CD4-positive, alpha-beta T cell (primary cell): ENCODE measurements at regions not wholly inside any gene's neighbourhood (a gene's known extent, or its start where the extent isn't known, plus 50 kb on each side); places are given as distances from the start of the nearest gene placed in this dataset.

Experiments
- ATAC-seq: fragments of 200-7000 bp; cut with Tn5 transposase; one replicate; pipeline ENCODE4 v1.10.0; 2022; ENCODE audit warnings: mild to moderate bottlenecking; ENCODE audit not compliant: poor library complexity
- CTCF ChIA-PET: fragments of 350-600 bp; sonication (Branson Sonifier 250); formaldehyde crosslinking; loops from one replicate; lab custom pipeline; 2021; ENCODE audit warnings: antibody characterized with exemption, inconsistent platforms; lab: Charles Lee
- POLR2A ChIA-PET: fragments of 350-600 bp; sonication (Branson Sonifier 250); formaldehyde crosslinking; loops from one replicate; lab custom pipeline; 2021; ENCODE audit warnings: antibody characterized with exemption, inconsistent platforms; lab: Charles Lee
- DNase-seq, 14 experiments: peaks; one replicate each; pipeline ENCODE4 v3.0.0-alpha.2; 2013 to 2020; ENCODE audit warnings: mixed read lengths in 2 of 14
- H3K27ac ChIP-seq, 2 donors: one replicate each; pipeline versions ENCODE4 v1.5.1 to v1.7.0; 2013; ENCODE audit warnings: low read length in 2 of 2, low read depth in 1 of 2, mild to moderate bottlenecking in 1 of 2
- H3K27me3 ChIP-seq, 2 experiments: 1 replicate in 1 of 2; 2 replicates in 1 of 2; pipeline versions ENCODE4 v1.6.1 to v1.7.0; 2013; ENCODE audit warnings: low read length in 2 of 2, control low read depth in 1 of 2, mild to moderate bottlenecking in 1 of 2, moderate library complexity in 1 of 2; ENCODE audit not compliant: insufficient read depth in 2 of 2, control insufficient read depth in 1 of 2
- H3K36me3 ChIP-seq: one replicate; pipeline ENCODE4 v1.6.1; 2013; ENCODE audit warnings: low read length, control low read depth; ENCODE audit not compliant: insufficient read depth
- H3K4me1 ChIP-seq: one replicate; pipeline ENCODE4 v1.6.1; 2013; ENCODE audit warnings: low read length, control low read depth; ENCODE audit not compliant: insufficient read depth
- H3K4me3 ChIP-seq: one replicate; pipeline ENCODE4 v1.5.1; 2013; ENCODE audit warnings: mild to moderate bottlenecking, low read length, moderate library complexity
- H3K9me3 ChIP-seq, 2 experiments: 1 replicate in 1 of 2; 2 replicates in 1 of 2; pipeline versions ENCODE4 v1.6.1 to v1.7.0; 2013; ENCODE audit warnings: low read length in 2 of 2, mild to moderate bottlenecking in 2 of 2, control low read depth in 1 of 2, moderate library complexity in 1 of 2; ENCODE audit not compliant: control insufficient read depth in 1 of 2, insufficient read depth in 1 of 2
- H3K27ac Mint-ChIP-seq: one replicate; pipeline ENCODE4 v1.8.0; 2020; ENCODE audit warnings: mixed read lengths
- H3K27me3 Mint-ChIP-seq: one replicate; pipeline ENCODE4 v1.8.0; 2021; ENCODE audit warnings: mixed read lengths
- H3K36me3 Mint-ChIP-seq: one replicate; pipeline ENCODE4 v1.8.0; 2021; ENCODE audit warnings: low read depth, mixed read lengths
- H3K4me1 Mint-ChIP-seq: one replicate; pipeline ENCODE4 v1.8.0; 2021; ENCODE audit warnings: low read depth, mixed read lengths
- H3K4me3 Mint-ChIP-seq: one replicate; pipeline ENCODE4 v1.8.0; 2020; ENCODE audit warnings: mild to moderate bottlenecking, mixed read lengths
- H3K9me3 Mint-ChIP-seq: one replicate; pipeline ENCODE4 v1.8.0; 2020; ENCODE audit warnings: mixed read lengths
- intact Hi-C, 2 experiments: fragments of 100-400 bp; cut with DNase I in 1 of 2; cut with micrococcal nuclease in 1 of 2; formaldehyde crosslinking; loops; one replicate each; pipeline versions ENCODE4 v1.15.1 to v1.9.0; 2023 to 2025; cut with DNase I, micrococcal nuclease
- TF ChIP-seq, protein P1 (sequence below): fragments of 200-600 bp; IDR thresholded peaks from one replicate; pipeline ENCODE4 v1.8.0; 2022; ENCODE audit warnings: antibody characterized with exemption, mild to moderate bottlenecking

DNA sequence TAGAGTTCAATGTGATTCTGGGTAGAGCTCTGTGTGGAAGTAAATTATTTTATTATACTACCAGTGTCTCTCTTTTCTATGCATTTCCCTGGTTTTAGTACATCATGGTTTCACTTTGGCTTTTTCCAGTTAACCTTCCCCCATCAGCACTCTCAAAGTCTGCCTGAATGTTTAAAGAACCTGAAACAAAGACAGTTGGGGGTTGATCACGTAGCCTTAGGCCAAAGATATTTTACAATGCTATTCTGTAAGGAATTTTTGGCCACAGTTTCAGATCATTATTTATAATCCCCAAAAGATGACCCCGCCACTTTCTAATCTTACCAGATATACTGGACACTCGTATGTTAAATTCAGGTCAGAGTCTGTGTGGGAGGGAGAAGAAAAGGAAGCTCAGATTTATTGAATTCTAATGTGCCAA is 156.3 kb upstream of the TMC3 start:
- Histone ChIP-seq H3K27ac (no peak overlapping the region), H3K9me3 (no peaks in the 10 kb centered on the region), H3K4me3 (no peak overlapping the region), H3K4me1 (no peaks in the 10 kb centered on the region), H3K36me3 (no peaks in the 10 kb centered on the region), H3K27me3 (peaks cover 0 to 3% of the 10 kb centered on the region in 2 experiments)
- Mint-ChIP-seq H3K4me3 (no peak overlapping the region), H3K4me1 (no peaks in the 10 kb centered on the region), H3K27ac (no peak overlapping the region), H3K9me3 (no peaks in the 10 kb centered on the region), H3K27me3 (peaks cover 9% of the 10 kb centered on the region), H3K36me3 (no peaks in the 10 kb centered on the region)
- DNase-seq: no peak
- intact Hi-C loops: no loop called here
- ATAC-seq: no peak
- CTCF ChIA-PET: no interaction called here
- POLR2A ChIA-PET: no interaction called here
- TF ChIP-seq, protein P1, sequence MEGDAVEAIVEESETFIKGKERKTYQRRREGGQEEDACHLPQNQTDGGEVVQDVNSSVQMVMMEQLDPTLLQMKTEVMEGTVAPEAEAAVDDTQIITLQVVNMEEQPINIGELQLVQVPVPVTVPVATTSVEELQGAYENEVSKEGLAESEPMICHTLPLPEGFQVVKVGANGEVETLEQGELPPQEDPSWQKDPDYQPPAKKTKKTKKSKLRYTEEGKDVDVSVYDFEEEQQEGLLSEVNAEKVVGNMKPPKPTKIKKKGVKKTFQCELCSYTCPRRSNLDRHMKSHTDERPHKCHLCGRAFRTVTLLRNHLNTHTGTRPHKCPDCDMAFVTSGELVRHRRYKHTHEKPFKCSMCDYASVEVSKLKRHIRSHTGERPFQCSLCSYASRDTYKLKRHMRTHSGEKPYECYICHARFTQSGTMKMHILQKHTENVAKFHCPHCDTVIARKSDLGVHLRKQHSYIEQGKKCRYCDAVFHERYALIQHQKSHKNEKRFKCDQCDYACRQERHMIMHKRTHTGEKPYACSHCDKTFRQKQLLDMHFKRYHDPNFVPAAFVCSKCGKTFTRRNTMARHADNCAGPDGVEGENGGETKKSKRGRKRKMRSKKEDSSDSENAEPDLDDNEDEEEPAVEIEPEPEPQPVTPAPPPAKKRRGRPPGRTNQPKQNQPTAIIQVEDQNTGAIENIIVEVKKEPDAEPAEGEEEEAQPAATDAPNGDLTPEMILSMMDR: no peak

DNA sequence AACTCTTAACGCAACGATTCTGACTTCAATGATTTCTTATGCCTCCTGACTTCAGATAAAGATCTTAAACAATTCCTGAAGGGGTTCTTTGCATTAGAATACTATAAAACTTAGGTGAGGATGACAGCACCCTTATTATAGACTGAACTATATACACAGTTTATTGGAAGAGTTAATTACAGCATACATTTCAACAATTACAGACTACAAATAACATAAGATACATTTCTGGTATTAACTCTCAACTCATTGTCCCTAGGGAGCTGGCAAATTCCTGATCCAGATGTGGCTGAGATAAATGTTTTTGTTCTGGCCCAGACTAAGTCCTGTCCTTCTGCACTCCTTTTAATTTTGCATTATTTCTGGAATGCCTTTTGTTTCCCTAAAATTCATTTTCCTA is 155.5 kb upstream of the TMC3 start:
- no peaks in the 10 kb centered on the region for H3K4me1 ChIP-seq
- no peak overlapping the region for H3K27ac ChIP-seq
- H3K4me1 Mint-ChIP-seq: no peaks in the 10 kb centered on the region
- peaks cover 9% of the 10 kb centered on the region for H3K27me3 Mint-ChIP-seq
- ATAC-seq: no peak
- DNase-seq: no peak
- no peaks in the 10 kb centered on the region for H3K36me3 ChIP-seq
- intact Hi-C loops: no loop called here
- no peak overlapping the region for H3K4me3 Mint-ChIP-seq
- H3K4me3 ChIP-seq: no peak overlapping the region
- H3K36me3 Mint-ChIP-seq: no peaks in the 10 kb centered on the region
- H3K27me3 ChIP-seq: peaks cover 0 to 3% of the 10 kb centered on the region in 2 experiments
- no peaks in the 10 kb centered on the region for H3K9me3 ChIP-seq
- TF ChIP-seq, protein P1: no peak
- ChIA-PET CTCF (no interaction called here), POLR2A (no interaction called here)
- no peaks in the 10 kb centered on the region for H3K9me3 Mint-ChIP-seq
- no peak overlapping the region for H3K27ac Mint-ChIP-seq

DNA sequence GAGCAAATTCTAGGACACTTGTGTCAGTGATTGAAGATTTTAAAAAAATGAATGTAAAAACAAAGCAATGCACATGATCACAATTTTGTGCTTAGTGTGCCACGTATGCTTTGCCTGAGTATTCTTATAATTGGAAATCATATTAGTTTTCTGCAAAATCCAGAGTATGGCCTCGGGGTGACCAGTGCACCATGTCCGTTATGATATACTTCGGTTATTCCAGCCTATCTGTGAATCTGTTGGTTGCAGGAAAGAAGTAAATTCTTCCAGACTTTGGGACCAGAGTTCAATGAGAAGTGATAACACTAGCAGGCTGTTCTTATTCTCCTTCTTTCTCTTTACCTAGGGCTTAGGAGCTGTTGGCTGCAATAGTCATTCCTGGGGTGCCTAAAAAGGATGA is 152.0 kb upstream of the TMC3 start:
- Histone ChIP-seq H3K36me3 (no peaks in the 10 kb centered on the region), H3K27me3 (no peaks in the 10 kb centered on the region), H3K4me1 (no peaks in the 10 kb centered on the region), H3K9me3 (no peaks in the 10 kb centered on the region), H3K4me3 (no peak overlapping the region), H3K27ac (no peak overlapping the region)
- DNase-seq: no peak
- CTCF ChIA-PET: no interaction called here
- intact Hi-C loops: no loop called here
- Mint-ChIP-seq H3K9me3 (no peaks in the 10 kb centered on the region), H3K27me3 (peaks cover 9% of the 10 kb centered on the region), H3K4me3 (no peak overlapping the region), H3K27ac (no peak overlapping the region), H3K4me1 (no peaks in the 10 kb centered on the region), H3K36me3 (no peaks in the 10 kb centered on the region)
- POLR2A ChIA-PET: no interaction called here
- ATAC-seq: no peak
- TF ChIP-seq, protein P1: no peak
